HEK293 (cell line): ENCODE measurements at regions not wholly inside any gene's neighbourhood (a gene's known extent, or its start where the extent isn't known, plus 50 kb on each side); places are given as distances from the start of the nearest gene placed in this dataset.

Experiments
- CTCF ChIA-PET: fragments of 350-600 bp; formaldehyde crosslinking; extraction: SDS; loops from one replicate; lab custom pipeline; 2021; ENCODE audit warnings: antibody characterized with exemption; lab: Yijun Ruan, JAX
- POLR2A ChIA-PET: fragments of 300-600 bp; formaldehyde crosslinking; extraction: SDS; loops from one replicate; lab custom pipeline; 2020; ENCODE audit warnings: antibody characterized with exemption, inconsistent platforms; lab: Yijun Ruan, JAX
- H3K27ac ChIP-seq: fragments of 200-500 bp; sonication (Bioruptor generic); 2 replicates; pipeline ENCODE4 v1.5.1; 2014; ENCODE audit warnings: low read depth, low read length, control low read depth, inconsistent platforms; ENCODE audit errors: extremely low read depth
- H3K36me3 ChIP-seq, 2 experiments: fragments of 200-500 bp in 1 of 2; sonication (Bioruptor generic) in 1 of 2; 1 replicate in 1 of 2; 2 replicates in 1 of 2; pipeline ENCODE4 v1.5.1; 2014 to 2017; ENCODE audit warnings: inconsistent platforms in 2 of 2, low read length in 2 of 2; ENCODE audit not compliant: control insufficient read depth in 2 of 2, insufficient read depth in 1 of 2
- H3K4me1 ChIP-seq: fragments of 200-500 bp; sonication (Bioruptor generic); 2 replicates; pipeline ENCODE4 v1.5.1; 2014; ENCODE audit warnings: mild to moderate bottlenecking, low read length, inconsistent platforms; ENCODE audit not compliant: control insufficient read depth, insufficient read depth
- H3K4me3 ChIP-seq: 2 replicates; pipeline ENCODE4 v1.5.1; 2011; ENCODE audit warnings: low read depth, mild to moderate bottlenecking, control low read depth, low read length, moderate library complexity
- H3K9me3 ChIP-seq: fragments of 200-500 bp; sonication (Bioruptor generic); 2 replicates; pipeline ENCODE4 v1.5.1; 2014; ENCODE audit warnings: low read depth, low read length, inconsistent platforms; ENCODE audit not compliant: control insufficient read depth, insufficient read depth
- BCL6B ChIP-seq: fragments of 450-650 bp; formaldehyde crosslinking; IDR thresholded peaks from 2 replicates; pipeline ENCODE4 v1.5.1; 2017; ENCODE audit warnings: missing biosample characterization, missing genetic modification characterization
- GLIS2 ChIP-seq: fragments of 450-650 bp; formaldehyde crosslinking; IDR thresholded peaks from 2 replicates; pipeline ENCODE4 v1.5.1; 2016; ENCODE audit warnings: missing biosample characterization, missing genetic modification characterization
- HIC1 ChIP-seq: fragments of 450-650 bp; formaldehyde crosslinking; IDR thresholded peaks from 2 replicates; pipeline ENCODE4 v1.5.1; 2016; ENCODE audit warnings: missing biosample characterization, missing genetic modification characterization
- KLF1 ChIP-seq: fragments of 450-650 bp; formaldehyde crosslinking; IDR thresholded peaks from 2 replicates; pipeline ENCODE4 v1.5.1; 2016; ENCODE audit warnings: missing biosample characterization, missing genetic modification characterization
- OSR2 ChIP-seq: fragments of 450-650 bp; formaldehyde crosslinking; IDR thresholded peaks from 2 replicates; pipeline ENCODE4 v1.5.1; 2016; ENCODE audit warnings: missing biosample characterization, missing genetic modification characterization
- SP2 ChIP-seq: fragments of 450-650 bp; formaldehyde crosslinking; IDR thresholded peaks from 2 replicates; pipeline ENCODE4 v1.5.1; 2016; ENCODE audit warnings: missing biosample characterization, missing genetic modification characterization
- ZFP37 ChIP-seq: fragments of 450-650 bp; formaldehyde crosslinking; IDR thresholded peaks from 2 replicates; pipeline ENCODE4 v1.5.1; 2016; ENCODE audit warnings: missing biosample characterization, missing genetic modification characterization
- ZIC2 ChIP-seq: fragments of 450-650 bp; formaldehyde crosslinking; IDR thresholded peaks from 2 replicates; pipeline ENCODE4 v1.5.1; 2016; ENCODE audit warnings: missing biosample characterization, missing genetic modification characterization
- ZNF148 ChIP-seq: fragments of 450-650 bp; formaldehyde crosslinking; IDR thresholded peaks from 2 replicates; pipeline ENCODE4 v1.5.0; 2017; ENCODE audit warnings: missing biosample characterization, missing genetic modification characterization, borderline replicate concordance
- ZNF221 ChIP-seq: fragments of 450-650 bp; formaldehyde crosslinking; IDR thresholded peaks from 2 replicates; pipeline ENCODE4 v1.5.1; 2017; ENCODE audit warnings: missing biosample characterization, missing genetic modification characterization, borderline replicate concordance
- ZNF223 ChIP-seq: fragments of 450-650 bp; formaldehyde crosslinking; IDR thresholded peaks from 2 replicates; pipeline ENCODE4 v1.5.1; 2016; ENCODE audit warnings: missing biosample characterization, missing genetic modification characterization
- ZNF26 ChIP-seq: fragments of 450-650 bp; formaldehyde crosslinking; IDR thresholded peaks from 2 replicates; pipeline ENCODE4 v1.5.1; 2016; ENCODE audit warnings: missing biosample characterization, missing genetic modification characterization
- ZNF292 ChIP-seq: fragments of 450-650 bp; formaldehyde crosslinking; IDR thresholded peaks from 2 replicates; pipeline ENCODE4 v1.5.1; 2016; ENCODE audit warnings: low read depth, missing biosample characterization, missing genetic modification characterization, borderline replicate concordance
- ZNF544 ChIP-seq: fragments of 450-650 bp; formaldehyde crosslinking; IDR thresholded peaks from 2 replicates; pipeline ENCODE4 v1.5.0; 2017; ENCODE audit warnings: missing biosample characterization, missing genetic modification characterization
- ZNF624 ChIP-seq: fragments of 450-650 bp; formaldehyde crosslinking; IDR thresholded peaks from 2 replicates; pipeline ENCODE4 v1.5.1; 2017; ENCODE audit warnings: missing biosample characterization, missing genetic modification characterization
- ZNF626 ChIP-seq: fragments of 450-650 bp; sonication (Bioruptor Pico); formaldehyde crosslinking; IDR thresholded peaks from 2 replicates; pipeline ENCODE4 v1.5.1; 2018; ENCODE audit warnings: missing biosample characterization, missing genetic modification characterization, inconsistent platforms
- ZNF830 ChIP-seq: fragments of 450-650 bp; IDR thresholded peaks from 2 replicates; pipeline ENCODE4 v1.5.0; 2018; ENCODE audit warnings: missing biosample characterization, missing genetic modification characterization, low read depth, mild to moderate bottlenecking, moderate library complexity
- TF ChIP-seq, protein P1 (sequence below): fragments of 450-650 bp; formaldehyde crosslinking; IDR thresholded peaks from 2 replicates; pipeline ENCODE4 v1.5.1; 2017; ENCODE audit warnings: missing biosample characterization, missing genetic modification characterization
- TF ChIP-seq, protein P2 (sequence below): fragments of 450-650 bp; formaldehyde crosslinking; IDR thresholded peaks from 2 replicates; pipeline ENCODE4 v1.5.1; 2016; ENCODE audit warnings: missing biosample characterization, missing genetic modification characterization

- no peaks in the 10 kb centered on the region for H3K9me3 ChIP-seq
- no peak overlapping the region for H3K4me3 ChIP-seq
- H3K27ac ChIP-seq = no peak overlapping the region
- CTCF ChIA-PET = interaction anchor here (1.1 to 11.0 kb wide), 3 partner anchors 9 to 109 kb away, joined by 3 to 225 read pairs (median 20); no protein-coding TSS in a partner anchor
- POLR2A ChIA-PET = no interaction called here
- no peaks in the 10 kb centered on the region for H3K4me1 ChIP-seq
- no peaks in the 10 kb centered on the region for H3K36me3 ChIP-seq
- no peak for TF ChIP-seq SP2
- no peak for TF ChIP-seq ZIC2
- TF ChIP-seq ZNF830 = no peak
- TF ChIP-seq, protein P1, sequence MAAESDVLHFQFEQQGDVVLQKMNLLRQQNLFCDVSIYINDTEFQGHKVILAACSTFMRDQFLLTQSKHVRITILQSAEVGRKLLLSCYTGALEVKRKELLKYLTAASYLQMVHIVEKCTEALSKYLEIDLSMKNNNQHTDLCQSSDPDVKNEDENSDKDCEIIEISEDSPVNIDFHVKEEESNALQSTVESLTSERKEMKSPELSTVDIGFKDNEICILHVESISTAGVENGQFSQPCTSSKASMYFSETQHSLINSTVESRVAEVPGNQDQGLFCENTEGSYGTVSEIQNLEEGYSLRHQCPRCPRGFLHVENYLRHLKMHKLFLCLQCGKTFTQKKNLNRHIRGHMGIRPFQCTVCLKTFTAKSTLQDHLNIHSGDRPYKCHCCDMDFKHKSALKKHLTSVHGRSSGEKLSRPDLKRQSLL (tag by site-specific recombination) = no peak
- no peak for TF ChIP-seq BCL6B (tag by site-specific recombination)
- no peak for TF ChIP-seq ZNF292
- TF ChIP-seq ZNF544 (tag by site-specific recombination) = no peak
- no peak for TF ChIP-seq ZNF223 (tag by site-specific recombination)
- no peak for TF ChIP-seq ZNF624 (tag by site-specific recombination)
- no peak for TF ChIP-seq OSR2 (tag by site-specific recombination)
- TF ChIP-seq ZFP37 (tag by site-specific recombination) = no peak
- TF ChIP-seq ZNF26 (tag by site-specific recombination) = no peak
- TF ChIP-seq, protein P2, sequence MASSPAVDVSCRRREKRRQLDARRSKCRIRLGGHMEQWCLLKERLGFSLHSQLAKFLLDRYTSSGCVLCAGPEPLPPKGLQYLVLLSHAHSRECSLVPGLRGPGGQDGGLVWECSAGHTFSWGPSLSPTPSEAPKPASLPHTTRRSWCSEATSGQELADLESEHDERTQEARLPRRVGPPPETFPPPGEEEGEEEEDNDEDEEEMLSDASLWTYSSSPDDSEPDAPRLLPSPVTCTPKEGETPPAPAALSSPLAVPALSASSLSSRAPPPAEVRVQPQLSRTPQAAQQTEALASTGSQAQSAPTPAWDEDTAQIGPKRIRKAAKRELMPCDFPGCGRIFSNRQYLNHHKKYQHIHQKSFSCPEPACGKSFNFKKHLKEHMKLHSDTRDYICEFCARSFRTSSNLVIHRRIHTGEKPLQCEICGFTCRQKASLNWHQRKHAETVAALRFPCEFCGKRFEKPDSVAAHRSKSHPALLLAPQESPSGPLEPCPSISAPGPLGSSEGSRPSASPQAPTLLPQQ (tag by site-specific recombination) = no peak
- no peak for TF ChIP-seq ZNF221 (tag by site-specific recombination)
- no peak for TF ChIP-seq HIC1
- no peak for TF ChIP-seq ZNF626
- no peak for TF ChIP-seq KLF1
- TF ChIP-seq GLIS2 (tag by site-specific recombination) = no peak
- TF ChIP-seq ZNF148 (tag by site-specific recombination) = no peak
Measured at GRCh38 chr19:30675086-30675485, 302.9 kb downstream of the ZNF536 start.
